NT2/D1 (cell line): ENCODE measurements at regions not wholly inside any gene's neighbourhood (a gene's known extent, or its start where the extent isn't known, plus 50 kb on each side); places are given as distances from the start of the nearest gene placed in this dataset.

Experiments used
- DNase-seq: peaks from one replicate; pipeline ENCODE4 v3.0.0-alpha.2; 2011; ENCODE audit warnings: low read depth, low spot score
- H3K27me3 ChIP-seq: 2 replicates; pipeline ENCODE4 v1.6.0; 2011; ENCODE audit warnings: mild to moderate bottlenecking; ENCODE audit not compliant: insufficient read length, insufficient read depth
- H3K36me3 ChIP-seq: 2 replicates; pipeline ENCODE4 v1.6.1; 2011; ENCODE audit warnings: mild to moderate bottlenecking, low read length, mixed read lengths; ENCODE audit not compliant: insufficient read depth, insufficient read length
- H3K4me1 ChIP-seq: 2 replicates; pipeline ENCODE4 v1.5.1; 2011; ENCODE audit not compliant: insufficient read depth, insufficient read length
- H3K4me3 ChIP-seq: 2 replicates; pipeline ENCODE4 v1.5.1; 2011; ENCODE audit warnings: low read depth; ENCODE audit not compliant: insufficient read length
- H3K9ac ChIP-seq: 2 replicates; pipeline ENCODE4 v1.6.0; 2011; ENCODE audit warnings: low read depth; ENCODE audit not compliant: insufficient read length
- H3K9me3 ChIP-seq: 2 replicates; pipeline ENCODE4 v1.5.1; 2011; ENCODE audit warnings: mild to moderate bottlenecking, low read length; ENCODE audit not compliant: insufficient read depth
- SUZ12 ChIP-seq: IDR thresholded peaks from 2 replicates; pipeline ENCODE4 v1.6.1; 2011; ENCODE audit not compliant: insufficient read length, insufficient read depth; ENCODE audit errors: extremely low read depth
- YY1 ChIP-seq: IDR thresholded peaks from 2 replicates; pipeline ENCODE4 v1.6.1; 2011; ENCODE audit not compliant: insufficient read length, insufficient read depth
- ZNF274 ChIP-seq: IDR thresholded peaks from 2 replicates; pipeline ENCODE4 v1.6.1; 2011; ENCODE audit warnings: mild to moderate bottlenecking, low read depth, low read length

- H3K36me3 ChIP-seq = no peaks in the 10 kb centered on the region
- H3K9me3 ChIP-seq = no peaks in the 10 kb centered on the region; the same call in 1 of the 2 replicates
- H3K27me3 ChIP-seq = no peaks in the 10 kb centered on the region
- no peak overlapping the region for H3K9ac ChIP-seq
- no peak overlapping the region for H3K4me3 ChIP-seq
- no peaks in the 10 kb centered on the region for H3K4me1 ChIP-seq
- TF ChIP-seq SUZ12 (no peak), YY1 (no peak), ZNF274 (no peak)
- no peak for DNase-seq
These were observed 989.6 kb upstream of the ARRDC3 start for GRCh38 chr5:92372766-92373165.

GRCh38 chr5:92371889-92372235 is 988.7 kb upstream of the ARRDC3 start:
- no peaks in the 10 kb centered on the region; the same call in 1 of the 2 replicates for H3K9me3 ChIP-seq
- no peak overlapping the region for H3K9ac ChIP-seq
- H3K36me3 ChIP-seq = no peaks in the 10 kb centered on the region
- DNase-seq = no peak
- no peak overlapping the region for H3K4me3 ChIP-seq
- H3K27me3 ChIP-seq = no peaks in the 10 kb centered on the region
- H3K4me1 ChIP-seq = no peaks in the 10 kb centered on the region
- TF ChIP-seq SUZ12 = no peak
- TF ChIP-seq ZNF274 = no peak
- TF ChIP-seq YY1 = no peak

GRCh38 chr5:92371171-92371888 is 988.2 kb upstream of the ARRDC3 start:
- no peaks in the 10 kb centered on the region for H3K27me3 ChIP-seq
- no peak for DNase-seq
- H3K4me1 ChIP-seq = no peaks in the 10 kb centered on the region
- no peaks in the 10 kb centered on the region for H3K36me3 ChIP-seq
- H3K9ac ChIP-seq = no peak overlapping the region
- no peaks in the 10 kb centered on the region; the same call in 1 of the 2 replicates for H3K9me3 ChIP-seq
- H3K4me3 ChIP-seq = no peak overlapping the region
- TF ChIP-seq YY1 = no peak
- TF ChIP-seq ZNF274 = no peak
- TF ChIP-seq SUZ12 = no peak

- Histone ChIP-seq H3K9me3 (no peaks in the 10 kb centered on the region; the same call in 1 of the 2 replicates), H3K36me3 (no peaks in the 10 kb centered on the region), H3K27me3 (no peaks in the 10 kb centered on the region), H3K9ac (no peak overlapping the region), H3K4me1 (no peaks in the 10 kb centered on the region), H3K4me3 (no peak overlapping the region)
- TF ChIP-seq YY1 (no peak), SUZ12 (no peak), ZNF274 (no peak)
- DNase-seq = no peak
These were observed 986.9 kb upstream of the ARRDC3 start for GRCh38 chr5:92370032-92370431.

DNA sequence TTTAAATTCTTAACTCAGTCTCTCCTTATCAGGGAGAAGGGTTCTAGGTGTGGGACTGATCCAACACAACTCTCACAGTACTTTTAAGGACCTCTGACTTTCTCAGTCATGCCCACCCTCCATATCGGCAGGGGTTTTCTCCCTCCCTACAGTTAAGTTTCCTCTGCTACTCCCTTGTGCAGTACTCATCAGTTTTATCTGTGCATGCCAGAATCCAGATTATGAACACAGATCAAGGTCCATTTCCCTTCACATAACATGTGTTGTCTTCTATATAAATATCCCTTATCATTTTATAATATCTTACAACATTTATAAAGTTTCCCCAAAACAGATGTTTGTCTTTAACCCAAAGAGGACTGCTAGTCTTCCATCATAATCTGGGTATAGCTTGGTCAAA is 986.5 kb upstream of the ARRDC3 start:
- no peak for DNase-seq
- Histone ChIP-seq H3K4me3 (no peak overlapping the region), H3K36me3 (no peaks in the 10 kb centered on the region), H3K9me3 (no peaks in the 10 kb centered on the region), H3K9ac (no peak overlapping the region), H3K4me1 (no peaks in the 10 kb centered on the region), H3K27me3 (no peaks in the 10 kb centered on the region)
- no peak for TF ChIP-seq ZNF274
- no peak for TF ChIP-seq YY1
- no peak for TF ChIP-seq SUZ12

- H3K4me3 ChIP-seq = no peak overlapping the region
- H3K36me3 ChIP-seq = no peaks in the 10 kb centered on the region
- TF ChIP-seq SUZ12 = no peak
- TF ChIP-seq YY1 = no peak
- H3K9ac ChIP-seq = no peak overlapping the region
- no peaks in the 10 kb centered on the region for H3K4me1 ChIP-seq
- H3K27me3 ChIP-seq = no peaks in the 10 kb centered on the region
- no peaks in the 10 kb centered on the region for H3K9me3 ChIP-seq
- DNase-seq = no peak
These were observed 982.0 kb upstream of the ARRDC3 start for GRCh38 chr5:92364986-92365550.

GRCh38 chr5:92353107-92354030 is 970.3 kb upstream of the ARRDC3 start:
- Histone ChIP-seq H3K9ac (no peak overlapping the region), H3K9me3 (no peaks in the 10 kb centered on the region; the same call in 1 of the 2 replicates), H3K4me3 (no peak overlapping the region), H3K4me1 (no peaks in the 10 kb centered on the region), H3K36me3 (no peaks in the 10 kb centered on the region), H3K27me3 (no peaks in the 10 kb centered on the region)
- no peak for DNase-seq
- TF ChIP-seq YY1 (no peak), SUZ12 (no peak)
